Fibroblast of lung (primary cell): ENCODE measurements at regions not wholly inside any gene's neighbourhood (a gene's known extent, or its start where the extent isn't known, plus 50 kb on each side); places are given as distances from the start of the nearest gene placed in this dataset.

Experiments used
- DNase-seq, 2 donors: peaks; one replicate each; pipeline versions ENCODE4 v3.0.0 to v3.0.0-alpha.2; 2010; ENCODE audit warnings: low read depth in 2 of 2
- H2AFZ ChIP-seq: 2 replicates; pipeline ENCODE4 v1.5.1; 2012; ENCODE audit warnings: low read length, control low read depth, inconsistent platforms
- H3K27ac ChIP-seq: 2 replicates; pipeline ENCODE4 v1.5.1; 2011; ENCODE audit warnings: low read length, control low read depth; ENCODE audit not compliant: insufficient read depth
- H3K27me3 ChIP-seq: 2 replicates; pipeline ENCODE4 v1.5.1; 2011; ENCODE audit warnings: mild to moderate bottlenecking, low read length; ENCODE audit not compliant: control insufficient read depth, insufficient read depth
- H3K36me3 ChIP-seq: 2 replicates; pipeline ENCODE4 v1.5.1; 2011; ENCODE audit warnings: low read length; ENCODE audit not compliant: control insufficient read depth, insufficient read depth
- H3K4me1 ChIP-seq: 2 replicates; pipeline ENCODE4 v1.5.1; 2011; ENCODE audit warnings: low read length; ENCODE audit not compliant: control insufficient read depth, insufficient read depth; ENCODE audit errors: extremely low read depth
- H3K4me2 ChIP-seq: 2 replicates; pipeline ENCODE4 v1.5.1; 2011; ENCODE audit warnings: low read length, control low read depth; ENCODE audit not compliant: insufficient read depth; ENCODE audit errors: extremely low read depth
- H3K4me3 ChIP-seq, 4 experiments: fragments of 200-600 bp in 1 of 4; sonication (generic) in 1 of 4; replicated peaks in 1 of 4; 2 replicates each; pipeline ENCODE4 v1.5.1; 2011 to 2016; ENCODE audit warnings: low read length in 4 of 4, low read depth in 3 of 4, mild to moderate bottlenecking in 3 of 4, control low read depth in 2 of 4, inconsistent platforms in 1 of 4, mixed read lengths in 1 of 4; ENCODE audit not compliant: insufficient read depth in 1 of 4; ENCODE audit errors: control extremely low read depth in 1 of 4
- H3K79me2 ChIP-seq: 2 replicates; pipeline ENCODE4 v1.5.1; 2012; ENCODE audit warnings: mild to moderate bottlenecking, low read length, inconsistent platforms; ENCODE audit not compliant: control insufficient read depth, insufficient read depth
- H3K9ac ChIP-seq: 2 replicates; pipeline ENCODE4 v1.5.1; 2011; ENCODE audit warnings: mild to moderate bottlenecking, low read length, control low read depth; ENCODE audit not compliant: insufficient read depth
- H3K9me3 ChIP-seq: 2 replicates; pipeline ENCODE4 v1.5.1; 2012; ENCODE audit warnings: low read depth, low read length; ENCODE audit not compliant: control insufficient read depth, insufficient read depth
- H4K20me1 ChIP-seq: 2 replicates; pipeline ENCODE4 v1.5.1; 2011; ENCODE audit warnings: low read length; ENCODE audit not compliant: control insufficient read depth, insufficient read depth; ENCODE audit errors: extremely low read depth
- CTCF ChIP-seq, 2 donors: IDR thresholded peaks in 1 of 2; conservative IDR thresholded peaks in 1 of 2; 1 replicate in 1 of 2; 2 replicates in 1 of 2; pipeline ENCODE4 v1.5.1; 2011 to 2012; ENCODE audit warnings: low read length in 2 of 2, control low read depth in 1 of 2, inconsistent platforms in 1 of 2, low read depth in 1 of 2, mild to moderate bottlenecking in 1 of 2
- EZH2 ChIP-seq: IDR thresholded peaks from 2 replicates; pipeline ENCODE4 v1.5.1; 2012; ENCODE audit warnings: low read length, control low read depth, mild to moderate bottlenecking; ENCODE audit errors: missing control alignments

GRCh38 chr6:117118490-117118889, 146.9 kb upstream of the VGLL2 start:
- H3K9me3 ChIP-seq, result no peaks in the 10 kb centered on the region
- H4K20me1 ChIP-seq, result no peaks in the 10 kb centered on the region
- H3K79me2 ChIP-seq, result no peaks in the 10 kb centered on the region
- no peak for TF ChIP-seq EZH2
- no peak for TF ChIP-seq CTCF (conservative IDR thresholded peaks at IDR 0.05 in 1 of 2, IDR thresholded peaks at IDR 0.05 in 1 of 2; ENCODE audit: low read depth in 1 of 2, low read length in 2 of 2)
- H3K4me3 ChIP-seq, result no peak overlapping the region
- no peaks in the 10 kb centered on the region for H3K36me3 ChIP-seq
- H2AFZ ChIP-seq, result no peak overlapping the region
- no peak overlapping the region for H3K9ac ChIP-seq
- H3K27ac ChIP-seq, result no peak overlapping the region
- no peak for DNase-seq
- no peaks in the 10 kb centered on the region for H3K27me3 ChIP-seq
- no peaks in the 10 kb centered on the region for H3K4me1 ChIP-seq
- no peak overlapping the region for H3K4me2 ChIP-seq

- H3K27ac ChIP-seq, result no peak overlapping the region
- no peak for DNase-seq
- no peak overlapping the region for H3K4me3 ChIP-seq
- TF ChIP-seq EZH2 (no peak), CTCF (conservative IDR thresholded peaks at IDR 0.05 in 1 of 2, IDR thresholded peaks at IDR 0.05 in 1 of 2; ENCODE audit: low read depth in 1 of 2, low read length in 2 of 2) (no peak)
- H4K20me1 ChIP-seq, result no peaks in the 10 kb centered on the region
- H3K36me3 ChIP-seq, result no peaks in the 10 kb centered on the region
- H2AFZ ChIP-seq, result no peak overlapping the region
- H3K4me2 ChIP-seq, result no peak overlapping the region
- no peaks in the 10 kb centered on the region for H3K4me1 ChIP-seq
- H3K27me3 ChIP-seq, result no peaks in the 10 kb centered on the region
- no peaks in the 10 kb centered on the region for H3K9me3 ChIP-seq
- no peaks in the 10 kb centered on the region for H3K79me2 ChIP-seq
- H3K9ac ChIP-seq, result no peak overlapping the region
These were observed 139.1 kb upstream of the VGLL2 start for GRCh38 chr6:117126213-117126612.

- H3K4me2 ChIP-seq, result no peak overlapping the region
- no peaks in the 10 kb centered on the region for H4K20me1 ChIP-seq
- no peaks in the 10 kb centered on the region for H3K9me3 ChIP-seq
- no peak overlapping the region for H3K27ac ChIP-seq
- no peak overlapping the region for H3K9ac ChIP-seq
- no peaks in the 10 kb centered on the region for H3K4me1 ChIP-seq
- H3K36me3 ChIP-seq, result no peaks in the 10 kb centered on the region
- H2AFZ ChIP-seq, result no peak overlapping the region
- H3K79me2 ChIP-seq, result no peaks in the 10 kb centered on the region
- no peak overlapping the region for H3K4me3 ChIP-seq
- TF ChIP-seq CTCF (conservative IDR thresholded peaks at IDR 0.05 in 1 of 2, IDR thresholded peaks at IDR 0.05 in 1 of 2; ENCODE audit: low read depth in 1 of 2, low read length in 2 of 2), result no peak
- TF ChIP-seq EZH2, result no peak
- DNase-seq, result no peak
- no peaks in the 10 kb centered on the region for H3K27me3 ChIP-seq
These were observed 137.3 kb upstream of the VGLL2 start for GRCh38 chr6:117128052-117128451.
